Lung microvascular endothelial cell (primary cell): ENCODE measurements at regions not wholly inside any gene's neighbourhood (a gene's known extent, or its start where the extent isn't known, plus 50 kb on each side); places are given as distances from the start of the nearest gene placed in this dataset.

Experiments
- DNase-seq, 2 donors: peaks; one replicate each; pipeline versions ENCODE4 v3.0.0 to v3.0.0-alpha.2; 2010; ENCODE audit warnings: low read depth in 2 of 2

DNA sequence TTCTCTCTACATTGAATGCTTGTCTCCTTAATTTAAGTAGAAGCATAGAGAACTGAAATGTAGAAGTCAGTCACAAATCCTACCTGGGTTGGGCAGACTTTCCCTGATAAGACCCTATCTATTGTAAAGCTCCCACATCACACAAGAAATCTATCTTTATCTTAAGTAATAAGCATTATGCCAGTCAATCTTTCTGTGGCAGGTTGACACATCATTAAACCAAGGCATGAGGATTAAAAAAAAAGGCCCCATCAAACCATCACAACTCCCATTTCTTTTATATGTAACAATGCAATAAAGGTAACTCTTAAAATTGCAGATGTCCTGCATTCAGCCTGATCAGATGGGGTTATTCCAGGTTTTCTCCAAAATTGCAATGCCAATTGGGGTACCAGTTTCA, 311.8 kb downstream of the TOX3 start:
- DNase-seq: no peak

DNA sequence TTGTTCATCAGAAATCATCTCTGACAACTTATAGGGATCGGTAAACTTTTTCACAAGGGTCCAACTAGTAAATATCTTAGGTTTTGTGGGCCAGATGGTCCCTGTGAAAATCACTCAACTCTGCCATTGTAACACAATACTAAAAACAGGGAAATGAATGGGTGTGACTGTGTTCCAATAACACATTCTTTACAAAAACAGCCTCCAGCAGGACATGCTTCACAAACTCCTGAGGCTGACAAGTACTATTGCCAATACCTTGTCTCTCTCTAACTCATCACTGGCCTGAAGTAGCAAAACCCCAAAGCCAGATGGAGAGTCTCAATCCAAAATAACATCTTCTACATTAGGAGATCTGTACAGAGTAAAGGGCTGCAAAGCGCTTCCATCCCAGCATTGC, 312.3 kb downstream of the TOX3 start:
- no peak for DNase-seq

DNA sequence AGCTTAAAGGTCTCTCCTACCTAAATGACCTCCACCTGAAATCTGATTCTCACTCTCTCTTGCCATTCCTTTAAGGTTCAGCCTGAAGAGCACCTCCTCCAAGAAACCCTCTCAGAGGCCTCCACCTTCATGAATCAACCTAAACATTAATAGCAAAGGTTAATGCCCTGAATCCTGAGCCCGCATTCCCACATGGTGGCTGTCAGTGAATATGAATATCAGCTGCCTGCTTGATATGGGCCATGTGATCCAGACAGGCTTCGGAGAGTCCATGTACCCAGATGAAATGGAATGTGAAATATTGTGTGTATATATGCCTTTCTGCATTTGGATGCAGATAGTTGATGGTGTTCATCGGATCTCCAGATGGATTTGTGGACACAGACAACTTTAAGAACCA, 317.5 kb downstream of the TOX3 start:
- no peak for DNase-seq

DNA sequence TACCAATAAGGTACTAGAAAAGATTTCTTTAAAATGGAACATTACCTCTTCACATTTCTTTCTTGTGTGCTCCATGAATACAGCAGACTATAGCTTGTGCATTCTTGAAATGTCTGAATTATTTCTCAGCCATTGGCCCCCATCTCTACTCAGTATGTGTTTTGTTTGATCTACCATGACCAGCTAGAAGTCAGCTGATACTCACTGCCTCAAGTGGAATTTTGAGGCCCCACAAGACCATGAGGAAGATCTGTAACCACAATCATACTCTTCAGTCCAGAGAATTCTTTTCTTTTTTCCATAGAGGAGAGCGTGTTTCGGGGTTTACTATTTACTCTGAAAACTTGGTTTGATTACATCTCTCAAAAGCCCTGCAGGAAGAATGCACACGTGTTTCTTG, 319.1 kb downstream of the TOX3 start:
- no peak for DNase-seq

DNA sequence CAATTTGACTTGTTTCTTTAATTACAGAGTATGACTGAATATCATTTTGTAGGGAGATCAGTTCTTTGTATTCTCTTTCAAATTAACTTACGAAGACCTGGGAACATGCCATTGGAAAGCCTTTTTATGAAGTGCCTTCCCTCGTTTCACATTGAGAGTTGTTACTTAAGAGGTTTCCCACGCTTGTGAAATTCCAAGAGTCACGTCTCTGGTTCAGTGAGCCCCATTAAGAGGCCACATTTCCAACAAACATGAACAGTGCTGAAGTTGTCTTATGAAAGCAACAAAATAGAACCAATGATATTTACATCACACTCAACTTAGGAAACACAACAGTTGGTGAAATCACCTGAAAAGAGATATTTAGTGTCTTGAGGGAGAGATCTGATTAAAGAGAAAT, 334.1 kb downstream of the TOX3 start:
- DNase-seq: no peak

DNA sequence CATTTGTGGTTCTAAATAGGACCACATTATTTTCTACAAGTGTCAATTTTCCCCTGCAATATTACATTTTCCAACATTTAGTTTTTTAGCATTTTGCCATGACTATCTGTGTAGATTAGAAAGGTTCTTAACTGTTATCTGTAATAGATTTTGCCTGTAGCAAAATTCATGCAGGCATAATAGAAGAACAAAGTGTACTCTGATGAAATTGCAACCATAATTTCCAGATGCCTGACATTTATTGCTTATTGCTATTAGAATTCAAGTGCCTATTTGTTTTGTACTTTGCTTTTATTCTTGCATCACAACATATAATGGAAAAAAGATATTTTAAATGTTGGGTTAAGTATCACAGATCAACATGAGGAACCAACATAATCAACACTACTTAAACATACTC, 337.7 kb downstream of the TOX3 start:
- no peak for DNase-seq

DNA sequence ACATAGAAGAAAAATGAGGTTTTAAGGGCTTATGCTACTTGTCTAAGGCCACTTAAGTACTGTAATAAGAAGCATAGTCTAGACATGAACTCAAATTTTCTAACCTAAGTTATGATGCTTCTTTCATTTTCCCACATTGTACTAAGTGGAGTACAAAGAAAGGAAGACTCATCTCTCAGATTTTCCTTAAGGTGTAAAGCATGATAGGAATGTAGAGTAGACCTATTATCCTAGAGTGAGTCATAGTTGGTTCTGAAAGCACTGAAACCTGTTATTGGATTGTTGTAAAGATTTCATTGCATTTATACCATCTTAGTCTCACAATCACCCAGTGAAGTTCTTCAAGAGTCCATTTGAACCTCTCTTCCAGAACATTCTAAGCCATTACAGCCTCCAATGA, 343.8 kb downstream of the TOX3 start:
- no peak for DNase-seq

DNA sequence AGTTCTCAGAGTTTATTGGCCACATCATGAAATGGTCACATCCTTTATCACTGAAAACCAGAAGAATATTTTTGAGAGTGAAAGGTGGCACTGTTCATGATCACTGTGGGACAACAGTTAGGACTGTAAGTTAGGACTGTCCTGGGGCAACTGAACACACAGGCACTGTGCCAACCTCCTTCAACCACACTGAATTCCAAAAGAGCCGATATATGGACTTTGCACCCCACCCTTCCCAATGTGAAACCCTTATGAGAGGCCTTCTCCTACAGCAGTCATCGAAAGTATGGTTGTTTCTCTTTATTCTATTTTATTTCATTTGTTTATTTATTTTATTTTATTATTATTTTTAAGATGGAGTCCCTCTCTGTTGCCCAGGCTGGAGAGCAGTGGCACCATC, 353.5 kb downstream of the TOX3 start:
- no peak for DNase-seq

DNA sequence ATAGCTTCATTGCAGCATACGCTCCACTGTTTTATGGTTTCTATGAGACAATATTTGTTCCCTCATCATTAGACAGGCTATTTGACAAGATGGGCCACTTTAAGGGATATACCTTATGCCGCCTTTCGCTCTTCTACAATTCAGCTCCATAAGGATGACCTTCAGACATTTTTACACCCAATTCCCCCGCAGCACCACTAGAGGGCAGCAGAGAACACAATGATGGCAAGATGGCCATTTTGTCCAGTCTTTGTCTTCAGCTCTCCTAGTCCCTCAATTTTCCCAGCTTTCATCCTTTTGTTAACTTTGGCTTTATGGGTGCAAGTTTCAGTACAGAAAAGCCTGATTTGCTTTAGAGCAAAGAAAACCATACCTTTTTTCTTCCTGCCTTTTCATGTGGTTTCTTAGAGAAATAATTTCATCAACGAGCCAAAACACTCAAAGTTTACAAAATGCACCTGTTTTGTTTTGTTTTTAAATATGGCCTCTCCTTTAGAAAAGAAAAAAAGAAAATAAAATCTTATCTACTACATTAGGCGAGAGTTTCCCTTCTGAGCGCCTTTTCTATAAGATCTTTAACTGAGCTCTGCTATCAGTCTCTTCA, 355.3 kb downstream of the TOX3 start:
- peak; percentile 72 to 81 for DNase-seq

DNA sequence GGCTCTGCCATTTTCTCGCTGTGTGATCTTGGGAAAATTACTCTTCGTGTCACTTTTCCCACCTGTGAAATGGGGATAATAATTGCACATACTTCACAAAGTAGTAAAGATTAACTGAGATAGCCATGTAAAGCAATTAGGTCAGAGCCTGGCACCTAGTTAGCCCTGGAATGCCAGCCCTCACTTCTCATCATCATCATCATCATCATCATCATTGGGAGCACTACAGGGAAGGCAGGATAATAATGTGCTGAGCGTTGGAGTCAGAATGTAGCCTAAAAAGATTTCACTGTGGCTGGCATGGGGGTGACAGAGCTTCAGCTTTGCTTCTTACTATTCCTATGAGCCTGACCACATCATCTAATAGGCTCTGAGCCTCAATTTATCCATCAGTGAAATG, 362.6 kb downstream of the TOX3 start:
- DNase-seq: no peak

DNA sequence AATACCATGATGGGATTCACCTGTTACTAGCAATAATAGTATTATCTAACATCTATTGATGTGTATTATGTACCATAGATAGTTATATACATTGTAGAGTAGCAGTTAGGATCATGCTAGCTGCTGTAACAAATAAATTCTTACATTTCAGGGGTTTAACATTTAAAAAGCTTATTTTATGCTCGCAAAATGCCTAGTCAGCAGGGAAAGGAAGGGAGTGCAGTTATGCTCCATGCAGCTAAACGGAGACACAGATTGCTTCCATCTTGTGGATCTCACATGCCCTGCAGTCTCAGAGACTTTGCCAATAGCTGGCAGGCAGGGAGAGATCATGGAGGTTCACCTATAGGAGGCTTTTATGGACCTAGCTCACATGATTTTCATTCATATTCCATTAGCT, 364.1 kb downstream of the TOX3 start:
- DNase-seq: no peak

DNA sequence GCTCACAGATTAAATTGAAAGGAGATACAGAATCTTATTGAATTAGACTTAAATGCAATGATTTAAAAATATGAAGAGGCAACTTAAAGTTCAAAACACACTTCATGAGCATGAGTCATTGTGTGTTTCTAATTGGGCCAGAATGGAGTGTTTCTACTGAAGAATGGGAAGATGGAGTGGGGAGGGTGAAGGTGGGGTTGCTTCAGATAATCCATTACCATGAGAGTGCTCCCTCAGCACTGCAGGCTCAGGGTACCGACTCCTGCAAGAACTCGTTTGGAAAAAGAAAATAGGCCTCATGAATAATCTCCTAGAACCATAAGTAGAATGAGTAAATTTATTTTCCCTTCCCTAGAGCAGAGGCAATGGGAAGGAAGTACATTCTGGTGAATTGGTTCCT, 372.8 kb downstream of the TOX3 start:
- no peak for DNase-seq

DNA sequence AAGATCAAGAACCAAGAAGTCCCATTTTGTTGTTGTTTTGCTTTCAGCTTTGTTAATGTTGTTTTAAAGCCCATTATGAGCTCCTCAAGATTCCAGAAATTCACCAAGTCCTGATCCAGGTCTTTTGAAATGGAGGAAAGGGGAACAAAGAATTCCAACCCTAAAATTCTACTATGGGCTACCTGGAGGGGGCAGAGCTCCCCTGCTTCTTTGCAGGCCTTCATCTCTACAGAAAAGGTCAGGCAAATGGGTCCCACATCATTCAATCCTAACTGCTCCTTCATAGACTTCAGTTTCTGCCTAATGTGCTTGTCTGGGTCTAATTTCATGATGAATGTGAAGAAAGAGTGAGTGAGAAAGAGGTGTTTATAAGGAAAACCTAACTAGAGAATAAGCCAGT, 375.5 kb downstream of the TOX3 start:
- no peak for DNase-seq

DNA sequence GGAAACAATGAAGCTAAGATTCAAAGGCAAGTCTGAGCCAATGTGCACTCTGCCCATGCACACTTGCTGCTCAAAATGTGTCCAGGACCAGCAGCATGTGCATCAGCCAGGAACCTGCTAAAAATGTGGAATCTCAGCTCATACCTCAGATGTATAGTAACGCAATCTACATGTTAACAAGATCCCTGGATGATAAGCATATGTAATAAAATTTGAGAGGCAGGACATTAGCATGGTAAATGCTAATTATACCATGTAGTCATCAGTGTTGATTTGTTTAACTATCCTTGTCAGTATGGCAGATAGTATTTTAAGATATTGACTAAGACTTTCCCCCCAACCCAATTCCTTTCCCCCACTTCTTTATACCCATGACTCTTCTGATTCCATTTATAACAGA, 379.6 kb downstream of the TOX3 start:
- no peak for DNase-seq

DNA sequence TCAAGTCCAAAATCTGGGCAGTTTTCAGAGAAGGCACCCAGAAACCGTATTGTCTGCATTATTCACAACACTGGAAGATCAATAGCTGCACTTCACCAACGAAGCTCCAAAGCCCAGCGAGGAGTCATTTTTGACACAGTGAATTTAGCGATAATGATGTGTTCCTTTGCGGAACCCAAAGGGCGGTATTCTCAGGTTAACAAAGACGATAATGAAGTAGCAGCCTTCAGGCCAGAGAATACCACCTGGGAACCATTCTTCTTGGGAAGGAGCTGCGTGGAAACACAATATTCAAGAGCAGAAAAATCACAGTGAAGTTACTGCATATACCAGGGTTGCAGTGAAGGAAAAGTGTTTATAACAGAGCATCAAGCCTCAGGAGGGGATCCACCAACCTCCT, 381.0 kb downstream of the TOX3 start:
- no peak for DNase-seq

DNA sequence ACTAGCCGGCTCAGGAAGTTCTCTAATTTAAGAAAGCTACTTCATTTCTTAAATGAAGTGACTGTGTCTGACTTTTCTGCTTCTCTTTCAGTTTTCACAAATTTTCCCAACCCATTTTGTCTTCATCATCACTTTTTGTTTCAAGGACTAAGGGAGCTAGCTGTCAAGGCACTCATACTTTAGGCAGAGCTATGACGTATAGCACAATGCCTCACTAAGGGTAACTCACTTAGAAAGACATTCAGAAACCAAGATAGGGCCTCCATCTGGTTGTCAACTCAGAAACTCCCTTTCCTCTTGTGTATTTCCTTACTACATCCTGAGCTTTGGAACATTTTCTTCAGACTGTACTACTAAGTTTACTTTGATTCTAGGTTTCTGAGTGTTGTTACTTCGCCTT, 397.9 kb downstream of the TOX3 start:
- DNase-seq: no peak

DNA sequence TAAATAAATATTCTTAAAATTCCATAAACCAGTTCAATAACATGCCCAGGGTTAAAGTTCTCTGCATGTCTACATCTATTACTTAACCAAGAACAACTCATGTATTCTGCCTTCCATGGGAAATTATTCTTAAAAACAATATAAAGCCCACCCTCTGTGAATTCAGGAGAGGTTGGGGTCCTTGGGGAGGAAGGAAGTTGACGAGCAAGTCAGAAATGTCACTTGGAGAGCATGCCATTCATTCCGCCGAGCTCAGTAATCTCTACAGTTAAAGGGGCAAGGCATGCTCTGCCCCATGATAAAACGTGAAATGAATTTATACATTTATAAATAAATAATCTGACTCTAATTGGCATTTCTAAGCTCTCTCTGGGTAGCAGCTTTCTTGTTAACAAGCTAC, 405.1 kb downstream of the TOX3 start:
- peak in 1 of 2 donors; percentile 5 for DNase-seq

DNA sequence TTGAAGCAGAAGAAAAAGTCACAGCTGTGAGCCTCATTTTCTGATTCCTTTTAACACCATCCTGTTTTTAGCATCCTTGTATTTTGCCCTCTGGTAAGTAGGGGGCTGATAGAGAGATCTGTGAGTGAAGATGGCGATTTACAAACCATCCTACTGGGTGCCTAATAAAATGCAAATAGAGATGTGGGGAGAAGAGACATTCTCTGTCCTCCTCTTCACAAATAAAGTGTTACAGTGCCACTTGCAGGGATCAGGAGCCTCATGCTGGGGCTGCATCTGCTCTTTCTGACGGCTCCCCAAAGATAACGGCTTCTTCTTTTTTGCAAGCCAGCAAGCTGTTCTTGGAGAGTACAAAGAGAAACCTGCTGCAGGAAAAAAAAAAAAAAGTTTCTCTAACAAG, 418.6 kb downstream of the TOX3 start:
- DNase-seq: no peak

DNA sequence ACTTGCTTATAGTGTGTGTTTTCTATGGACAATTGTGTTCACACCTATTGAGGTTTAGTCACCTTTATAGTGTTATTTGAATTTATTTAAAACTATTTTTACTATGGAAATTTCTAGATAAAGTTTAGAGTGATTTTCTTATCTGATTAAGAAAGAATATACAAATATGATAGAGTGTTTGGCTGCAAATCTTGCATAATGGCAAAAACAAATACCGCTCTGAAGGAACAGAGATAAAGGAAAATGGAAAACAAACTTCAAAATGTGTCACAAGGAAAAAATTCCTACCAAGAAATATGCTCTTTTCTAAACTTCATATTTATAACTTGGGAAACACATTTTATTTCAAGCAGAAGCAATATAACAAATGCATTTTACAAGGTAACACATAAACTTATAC, 423.1 kb downstream of the TOX3 start:
- no peak for DNase-seq

DNA sequence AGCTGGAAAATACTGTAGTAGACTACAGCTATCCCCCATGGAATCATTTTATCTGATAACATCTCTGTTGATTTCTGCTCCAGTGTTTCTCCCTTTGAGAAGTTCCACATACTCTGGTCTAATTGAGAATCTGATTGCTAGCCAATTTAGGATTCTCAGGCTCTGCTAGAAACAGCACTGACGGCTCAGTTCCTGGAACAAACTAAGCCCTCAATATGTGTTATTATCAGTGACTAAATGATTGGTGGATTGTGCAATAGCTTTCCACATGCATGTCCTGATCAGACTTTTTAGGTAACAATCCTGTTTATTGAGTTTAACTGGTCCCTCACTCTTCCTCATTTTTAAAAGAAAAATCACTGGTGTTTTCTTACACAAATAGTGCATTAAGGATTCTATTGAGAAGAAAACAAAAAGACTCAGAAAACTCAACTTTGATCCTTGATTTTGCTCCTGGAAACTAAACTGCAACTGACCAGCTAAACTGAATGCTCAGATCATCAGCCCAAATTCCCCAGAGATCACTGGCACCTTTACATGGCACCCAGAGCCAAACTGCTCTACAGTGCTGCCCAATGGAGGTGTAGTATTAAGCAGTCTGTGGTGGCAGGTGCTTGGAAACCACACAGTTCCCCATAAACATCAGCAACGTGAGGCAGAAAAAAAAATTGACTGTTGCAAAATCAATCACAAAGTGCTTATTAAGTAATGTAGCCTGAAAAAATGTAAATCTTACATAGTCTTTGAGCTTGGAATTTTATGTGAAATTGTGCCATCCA, 423.7 kb downstream of the TOX3 start:
- no peak for DNase-seq

DNA sequence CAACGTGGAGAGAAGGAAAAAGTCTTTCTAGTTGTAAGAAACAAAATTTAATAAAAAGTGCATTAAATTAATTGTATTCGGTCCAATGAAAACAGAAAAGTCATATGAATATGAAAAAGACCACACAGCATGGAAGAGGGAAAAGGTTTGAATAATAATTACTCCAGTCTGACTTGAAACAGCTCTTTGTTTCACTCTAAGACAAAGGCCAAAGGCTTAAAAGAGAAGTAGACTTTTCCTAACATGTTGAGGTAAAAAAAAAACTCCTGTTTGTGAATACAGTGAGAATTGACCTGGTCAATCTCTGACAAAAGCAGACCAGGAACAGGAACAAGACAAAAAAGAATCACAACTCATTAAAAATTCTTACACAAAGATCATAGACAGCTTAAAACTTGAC, 429.8 kb downstream of the TOX3 start:
- DNase-seq: no peak

DNA sequence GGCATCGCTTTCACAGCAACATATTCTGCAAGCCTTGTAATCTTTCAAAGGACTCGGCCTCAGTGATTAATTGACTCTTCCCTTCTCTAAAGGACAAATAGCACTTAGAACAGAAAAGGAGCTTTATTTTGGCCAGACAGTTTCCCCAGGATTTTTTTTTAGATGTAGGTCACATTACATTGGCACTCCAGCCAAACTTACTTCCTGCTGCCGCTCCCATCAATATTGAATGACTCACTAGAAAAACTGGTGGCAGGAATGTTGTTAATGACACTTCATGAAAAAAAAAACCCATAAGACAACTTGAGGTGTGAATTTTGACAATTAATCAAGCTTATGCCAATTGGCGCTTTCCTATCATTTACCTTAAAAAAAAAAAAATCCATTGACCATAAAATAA, 432.6 kb downstream of the TOX3 start:
- peak in 1 of 2 donors; percentile 5 for DNase-seq

DNA sequence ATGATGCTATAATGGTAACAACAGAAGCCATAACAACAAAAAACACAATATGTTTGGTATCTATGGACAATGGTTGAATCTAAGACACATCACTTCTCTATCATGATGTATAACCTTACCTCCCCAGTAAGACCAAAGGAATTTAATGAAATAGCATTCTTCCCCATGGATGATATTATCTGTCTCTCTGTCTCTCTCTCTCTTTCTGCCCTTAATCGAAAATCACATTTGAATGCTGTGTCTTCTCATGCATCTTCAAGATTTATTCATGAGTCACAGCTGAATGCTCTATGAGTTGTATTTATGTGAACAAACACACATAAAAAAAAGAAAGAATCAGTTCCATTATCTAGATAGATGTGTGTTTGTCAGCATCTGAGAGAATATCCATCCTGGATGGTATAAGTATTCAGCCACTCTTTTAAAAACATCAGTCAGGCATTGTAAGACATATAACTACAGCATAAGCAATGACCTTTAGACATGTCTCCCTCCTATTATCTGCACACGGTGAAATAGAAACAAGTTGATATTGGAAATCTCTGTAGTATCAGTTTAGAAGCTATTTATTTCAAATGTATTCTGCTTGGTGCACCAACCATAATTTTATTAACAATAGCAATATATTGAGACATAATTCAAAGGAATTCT, 433.3 kb downstream of the TOX3 start:
- DNase-seq: no peak
